Activated CD8-positive, alpha-beta T cell treated with anti-CD3 and anti-CD28 coated beads for 36 hours (primary cell): ENCODE measurements at regions not wholly inside any gene's neighbourhood (a gene's known extent, or its start where the extent isn't known, plus 50 kb on each side); places are given as distances from the start of the nearest gene placed in this dataset.
"Not testable (repeated sequence)": the region's sequence is repeated elsewhere in the genome, so short reads cannot be mapped to it uniquely, and the experiment has no call there.

Source experiments
- ATAC-seq: fragments of 200-7000 bp; cut with Tn5 transposase; one replicate; pipeline ENCODE4 v1.10.0; 2021; ENCODE audit warnings: mild to moderate bottlenecking, moderate library complexity
- CTCF ChIA-PET: fragments of 350-600 bp; sonication (Branson Sonifier 250); formaldehyde crosslinking; loops from one replicate; lab custom pipeline; 2021; ENCODE audit warnings: antibody characterized with exemption; lab: Charles Lee
- POLR2A ChIA-PET: fragments of 350-600 bp; sonication (Branson Sonifier 250); formaldehyde crosslinking; loops from one replicate; lab custom pipeline; 2021; ENCODE audit warnings: antibody characterized with exemption; lab: Charles Lee
- DNase-seq: peaks from one replicate; pipeline ENCODE4 v3.0.0-alpha.2; 2020
- H3K27ac Mint-ChIP-seq: one replicate; pipeline ENCODE4 v1.8.0; 2021; ENCODE audit warnings: mild to moderate bottlenecking, mixed read lengths
- H3K27me3 Mint-ChIP-seq: one replicate; pipeline ENCODE4 v1.8.0; 2021; ENCODE audit warnings: mixed read lengths
- H3K36me3 Mint-ChIP-seq: one replicate; pipeline ENCODE4 v1.8.0; 2021; ENCODE audit warnings: low read depth, mixed read lengths
- H3K4me1 Mint-ChIP-seq: one replicate; pipeline ENCODE4 v1.8.0; 2021; ENCODE audit warnings: low read depth, mixed read lengths
- H3K4me3 Mint-ChIP-seq: one replicate; pipeline ENCODE4 v1.8.0; 2021; ENCODE audit warnings: mild to moderate bottlenecking, moderate library complexity, mixed read lengths
- H3K9me3 Mint-ChIP-seq: one replicate; pipeline ENCODE4 v1.8.0; 2021; ENCODE audit warnings: mixed read lengths
- CTCF ChIP-seq: fragments of 200-600 bp; IDR thresholded peaks from one replicate; pipeline ENCODE4 v1.8.0; 2022; ENCODE audit warnings: antibody characterized with exemption, mild to moderate bottlenecking
- intact Hi-C: fragments of 100-400 bp; cut with micrococcal nuclease; formaldehyde crosslinking; loops from one replicate; pipeline ENCODE4 v1.10.0; 2022

- H3K9me3 Mint-ChIP-seq, H3K27me3 Mint-ChIP-seq, CTCF ChIA-PET, H3K4me3 Mint-ChIP-seq, H3K36me3 Mint-ChIP-seq, H3K27ac Mint-ChIP-seq, H3K4me1 Mint-ChIP-seq, intact Hi-C loops, POLR2A ChIA-PET, ATAC-seq, DNase-seq: not testable (repeated sequence)
These were observed 64.4 kb downstream of the KLRB1 start for GRCh38 chr12:9543341-9543740.

- H3K9me3 Mint-ChIP-seq, CTCF ChIA-PET, POLR2A ChIA-PET, H3K36me3 Mint-ChIP-seq, ATAC-seq, intact Hi-C loops, H3K27me3 Mint-ChIP-seq, DNase-seq, H3K4me3 Mint-ChIP-seq, H3K4me1 Mint-ChIP-seq, H3K27ac Mint-ChIP-seq: not testable (repeated sequence)
These were observed 64.9 kb downstream of the KLRB1 start for GRCh38 chr12:9542827-9543226.

GRCh38 chr12:9515925-9516324 lies 91.8 kb downstream of the KLRB1 start:
- H3K27ac Mint-ChIP-seq, H3K4me1 Mint-ChIP-seq, ATAC-seq, POLR2A ChIA-PET, DNase-seq, H3K36me3 Mint-ChIP-seq, H3K9me3 Mint-ChIP-seq, CTCF ChIA-PET, intact Hi-C loops, H3K4me3 Mint-ChIP-seq, H3K27me3 Mint-ChIP-seq: not testable (repeated sequence)

- POLR2A ChIA-PET, H3K27ac Mint-ChIP-seq, H3K27me3 Mint-ChIP-seq, ATAC-seq, CTCF ChIA-PET, H3K9me3 Mint-ChIP-seq, H3K36me3 Mint-ChIP-seq, H3K4me3 Mint-ChIP-seq, intact Hi-C loops, DNase-seq: not testable (repeated sequence)
- peaks cover 16% of the 10 kb centered on the region for H3K4me1 Mint-ChIP-seq
These were observed 95.0 kb downstream of the KLRB1 start for GRCh38 chr12:9512695-9513094.

GRCh38 chr12:9510392-9511011 lies 97.2 kb downstream of the KLRB1 start:
- intact Hi-C loops, H3K9me3 Mint-ChIP-seq, DNase-seq, H3K27ac Mint-ChIP-seq, H3K27me3 Mint-ChIP-seq, CTCF ChIA-PET, H3K4me3 Mint-ChIP-seq, ATAC-seq, H3K36me3 Mint-ChIP-seq: not testable (repeated sequence)
- POLR2A ChIA-PET, result interaction anchor here (0.6 kb wide), 1 partner anchor 304 kb away, joined by 3 read pairs; no protein-coding TSS in a partner anchor
- peaks cover 16% of the 10 kb centered on the region for H3K4me1 Mint-ChIP-seq

- POLR2A ChIA-PET, result no interaction called here
- TF ChIP-seq CTCF, result no peak
- intact Hi-C loops, result no loop called here
- Mint-ChIP-seq H3K27ac (no peak overlapping the region), H3K36me3 (no peaks in the 10 kb centered on the region), H3K4me1 (peaks cover 16% of the 10 kb centered on the region), H3K27me3 (no peaks in the 10 kb centered on the region), H3K4me3 (no peak overlapping the region), H3K9me3 (no peaks in the 10 kb centered on the region)
- ATAC-seq, result no peak
- CTCF ChIA-PET, result no interaction called here
- DNase-seq, result no peak
These were observed 98.1 kb downstream of the KLRB1 start for GRCh38 chr12:9509464-9510161.

- H3K4me1 Mint-ChIP-seq, result peaks cover 15% of the 10 kb centered on the region
- H3K36me3 Mint-ChIP-seq, result no peaks in the 10 kb centered on the region
- POLR2A ChIA-PET, result no interaction called here
- CTCF ChIA-PET, result interaction anchor here (0.7 kb wide), 1 partner anchor 129 kb away, joined by 4 read pairs; no protein-coding TSS in a partner anchor
- ATAC-seq (no peak), DNase-seq (no peak)
- H3K27ac Mint-ChIP-seq, result no peak overlapping the region
- no peaks in the 10 kb centered on the region for H3K9me3 Mint-ChIP-seq
- no peaks in the 10 kb centered on the region for H3K27me3 Mint-ChIP-seq
- no peak for TF ChIP-seq CTCF
- H3K4me3 Mint-ChIP-seq, result no peak overlapping the region
- intact Hi-C loops, result no loop called here
These were observed 101.0 kb downstream of the KLRB1 start for GRCh38 chr12:9506746-9507145.

GRCh38 chr12:9503384-9503783 lies 104.3 kb downstream of the KLRB1 start:
- CTCF ChIA-PET, ATAC-seq, DNase-seq, H3K9me3 Mint-ChIP-seq, H3K36me3 Mint-ChIP-seq, H3K27me3 Mint-ChIP-seq, intact Hi-C loops, H3K27ac Mint-ChIP-seq, H3K4me3 Mint-ChIP-seq, H3K4me1 Mint-ChIP-seq, POLR2A ChIA-PET: not testable (repeated sequence)

GRCh38 chr12:9502845-9503244 lies 104.9 kb downstream of the KLRB1 start:
- DNase-seq, H3K36me3 Mint-ChIP-seq, H3K27me3 Mint-ChIP-seq, POLR2A ChIA-PET, intact Hi-C loops, H3K4me3 Mint-ChIP-seq, H3K9me3 Mint-ChIP-seq, H3K4me1 Mint-ChIP-seq, CTCF ChIA-PET, ATAC-seq, H3K27ac Mint-ChIP-seq: not testable (repeated sequence)

- intact Hi-C loops, POLR2A ChIA-PET, DNase-seq, H3K9me3 Mint-ChIP-seq, H3K4me3 Mint-ChIP-seq, CTCF ChIA-PET, H3K4me1 Mint-ChIP-seq, ATAC-seq, H3K36me3 Mint-ChIP-seq, H3K27ac Mint-ChIP-seq, H3K27me3 Mint-ChIP-seq: not testable (repeated sequence)
These were observed 114.4 kb downstream of the KLRB1 start for GRCh38 chr12:9493325-9493724.
